ENCODE measurements at regions not wholly inside any gene's neighbourhood (a gene's known extent, or its start where the extent isn't known, plus 50 kb on each side); places are given as distances from the start of the nearest gene placed in this dataset.

- no peaks in the 10 kb centered on the region for H3K4me1 ChIP-seq (ENCODE audit: control insufficient read depth in 2 of 2, insufficient read depth in 2 of 2, low read length in 2 of 2)
- no peaks in the 10 kb centered on the region for H3K36me3 ChIP-seq (ENCODE audit: control insufficient read depth in 2 of 2, insufficient read depth in 2 of 2, low read length in 2 of 2)
- H3K27ac ChIP-seq (ENCODE audit: low read depth in 2 of 2, low read length in 2 of 2), result no peak overlapping the region
Measured at GRCh38 chr4:55749666-55750065, 69.9 kb upstream of the EXOC1L start.

GRCh38 chr4:55752810-55753209 lies 66.8 kb upstream of the EXOC1L start:
- Histone ChIP-seq H3K9ac (ENCODE audit: low read depth in 1 of 2, low read length in 2 of 2) (no peak overlapping the region), H3K4me1 (ENCODE audit: control insufficient read depth in 2 of 2, insufficient read depth in 2 of 2, low read length in 2 of 2) (peaks cover 0 to 6% of the 10 kb centered on the region in 2 donors)

More at GRCh38 chr4:55749666-55750065, 69.9 kb upstream of the EXOC1L start:
- Histone ChIP-seq H3K27me3 (ENCODE audit: control insufficient read depth in 2 of 2, insufficient read depth in 2 of 2, low read length in 2 of 2) (no peaks in the 10 kb centered on the region), H3K9me3 (ENCODE audit: control insufficient read depth in 2 of 2, low read length in 2 of 2) (no peaks in the 10 kb centered on the region), H3K4me3 (ENCODE audit: low read length in 2 of 2) (no peak overlapping the region), H3K9ac (ENCODE audit: low read depth in 1 of 2, low read length in 2 of 2) (no peak overlapping the region)

GRCh38 chr4:55753856-55754255 lies 65.7 kb upstream of the EXOC1L start:
- Histone ChIP-seq H3K9me3 (ENCODE audit: control insufficient read depth in 2 of 2, low read length in 2 of 2) (no peaks in the 10 kb centered on the region), H3K27ac (ENCODE audit: low read depth in 2 of 2, low read length in 2 of 2) (no peak overlapping the region), H3K4me1 (ENCODE audit: control insufficient read depth in 2 of 2, insufficient read depth in 2 of 2, low read length in 2 of 2) (peaks cover 9% of the 10 kb centered on the region in 2 donors), H3K4me3 (ENCODE audit: low read length in 2 of 2) (no peak overlapping the region), H3K9ac (ENCODE audit: low read depth in 1 of 2, low read length in 2 of 2) (no peak overlapping the region), H3K27me3 (ENCODE audit: control insufficient read depth in 2 of 2, insufficient read depth in 2 of 2, low read length in 2 of 2) (no peaks in the 10 kb centered on the region), H3K36me3 (ENCODE audit: control insufficient read depth in 2 of 2, insufficient read depth in 2 of 2, low read length in 2 of 2) (no peaks in the 10 kb centered on the region)

More at GRCh38 chr4:55752810-55753209, 66.8 kb upstream of the EXOC1L start:
- Histone ChIP-seq H3K27me3 (ENCODE audit: control insufficient read depth in 2 of 2, insufficient read depth in 2 of 2, low read length in 2 of 2) (no peaks in the 10 kb centered on the region), H3K9me3 (ENCODE audit: control insufficient read depth in 2 of 2, low read length in 2 of 2) (no peaks in the 10 kb centered on the region), H3K4me3 (ENCODE audit: low read length in 2 of 2) (no peak overlapping the region), H3K27ac (ENCODE audit: low read depth in 2 of 2, low read length in 2 of 2) (no peak overlapping the region), H3K36me3 (ENCODE audit: control insufficient read depth in 2 of 2, insufficient read depth in 2 of 2, low read length in 2 of 2) (no peaks in the 10 kb centered on the region)

- Histone ChIP-seq H3K4me1 (ENCODE audit: control insufficient read depth in 2 of 2, insufficient read depth in 2 of 2, low read length in 2 of 2) (peaks cover 9 to 13% of the 10 kb centered on the region in 2 donors), H3K36me3 (ENCODE audit: control insufficient read depth in 2 of 2, insufficient read depth in 2 of 2, low read length in 2 of 2) (no peaks in the 10 kb centered on the region), H3K4me3 (ENCODE audit: low read length in 2 of 2) (no peak overlapping the region), H3K9ac (ENCODE audit: low read depth in 1 of 2, low read length in 2 of 2) (no peak overlapping the region), H3K27ac (ENCODE audit: low read depth in 2 of 2, low read length in 2 of 2) (no peak overlapping the region), H3K27me3 (ENCODE audit: control insufficient read depth in 2 of 2, insufficient read depth in 2 of 2, low read length in 2 of 2) (no peaks in the 10 kb centered on the region), H3K9me3 (ENCODE audit: control insufficient read depth in 2 of 2, low read length in 2 of 2) (no peaks in the 10 kb centered on the region)
Measured at GRCh38 chr4:55754754-55755350, 64.7 kb upstream of the EXOC1L start.

GRCh38 chr4:55756208-55756607 lies 63.4 kb upstream of the EXOC1L start:
- Histone ChIP-seq H3K36me3 (ENCODE audit: control insufficient read depth in 2 of 2, insufficient read depth in 2 of 2, low read length in 2 of 2) (no peaks in the 10 kb centered on the region), H3K9me3 (ENCODE audit: control insufficient read depth in 2 of 2, low read length in 2 of 2) (no peaks in the 10 kb centered on the region), H3K9ac (ENCODE audit: low read depth in 1 of 2, low read length in 2 of 2) (no peak overlapping the region), H3K4me3 (ENCODE audit: low read length in 2 of 2) (no peak overlapping the region), H3K27ac (ENCODE audit: low read depth in 2 of 2, low read length in 2 of 2) (no peak overlapping the region), H3K27me3 (ENCODE audit: control insufficient read depth in 2 of 2, insufficient read depth in 2 of 2, low read length in 2 of 2) (no peaks in the 10 kb centered on the region), H3K4me1 (ENCODE audit: control insufficient read depth in 2 of 2, insufficient read depth in 2 of 2, low read length in 2 of 2) (peaks cover 9 to 13% of the 10 kb centered on the region in 2 donors)

GRCh38 chr4:55757356-55757952 lies 62.1 kb upstream of the EXOC1L start:
- H3K9me3 ChIP-seq (ENCODE audit: control insufficient read depth in 2 of 2, low read length in 2 of 2), result no peaks in the 10 kb centered on the region
- H3K4me3 ChIP-seq (ENCODE audit: low read length in 2 of 2), result peak overlapping the region in 1 of 2 donors; percentile 16
- peak overlapping the region; percentile 68 to 80 for H3K27ac ChIP-seq (ENCODE audit: low read depth in 2 of 2, low read length in 2 of 2)
- H3K4me1 ChIP-seq (ENCODE audit: control insufficient read depth in 2 of 2, insufficient read depth in 2 of 2, low read length in 2 of 2), result peaks cover 9 to 13% of the 10 kb centered on the region in 2 donors
- no peaks in the 10 kb centered on the region for H3K36me3 ChIP-seq (ENCODE audit: control insufficient read depth in 2 of 2, insufficient read depth in 2 of 2, low read length in 2 of 2)
- H3K27me3 ChIP-seq (ENCODE audit: control insufficient read depth in 2 of 2, insufficient read depth in 2 of 2, low read length in 2 of 2), result no peaks in the 10 kb centered on the region
- H3K9ac ChIP-seq (ENCODE audit: low read depth in 1 of 2, low read length in 2 of 2), result no peak overlapping the region

- peak overlapping the region in 1 of 2 donors; percentile 35 for H3K9ac ChIP-seq (ENCODE audit: low read depth in 1 of 2, low read length in 2 of 2)
- peak overlapping the region in 1 of 2 donors; percentile 16 for H3K4me3 ChIP-seq (ENCODE audit: low read length in 2 of 2)
- H3K27ac ChIP-seq (ENCODE audit: low read depth in 2 of 2, low read length in 2 of 2), result peak overlapping the region; percentile 68 to 80
- no peaks in the 10 kb centered on the region for H3K27me3 ChIP-seq (ENCODE audit: control insufficient read depth in 2 of 2, insufficient read depth in 2 of 2, low read length in 2 of 2)
- H3K9me3 ChIP-seq (ENCODE audit: control insufficient read depth in 2 of 2, low read length in 2 of 2), result no peaks in the 10 kb centered on the region
- no peaks in the 10 kb centered on the region for H3K36me3 ChIP-seq (ENCODE audit: control insufficient read depth in 2 of 2, insufficient read depth in 2 of 2, low read length in 2 of 2)
- peaks cover 9 to 13% of the 10 kb centered on the region in 2 donors for H3K4me1 ChIP-seq (ENCODE audit: control insufficient read depth in 2 of 2, insufficient read depth in 2 of 2, low read length in 2 of 2)
Measured at GRCh38 chr4:55758066-55758465, 61.5 kb upstream of the EXOC1L start.

- Histone ChIP-seq H3K4me3 (ENCODE audit: low read length in 2 of 2) (no peak overlapping the region), H3K9me3 (ENCODE audit: control insufficient read depth in 2 of 2, low read length in 2 of 2) (no peaks in the 10 kb centered on the region), H3K27ac (ENCODE audit: low read depth in 2 of 2, low read length in 2 of 2) (peak overlapping the region; percentile 68 to 80), H3K4me1 (ENCODE audit: control insufficient read depth in 2 of 2, insufficient read depth in 2 of 2, low read length in 2 of 2) (peaks cover 9 to 13% of the 10 kb centered on the region in 2 donors), H3K36me3 (ENCODE audit: control insufficient read depth in 2 of 2, insufficient read depth in 2 of 2, low read length in 2 of 2) (no peaks in the 10 kb centered on the region), H3K9ac (ENCODE audit: low read depth in 1 of 2, low read length in 2 of 2) (no peak overlapping the region), H3K27me3 (ENCODE audit: control insufficient read depth in 2 of 2, insufficient read depth in 2 of 2, low read length in 2 of 2) (no peaks in the 10 kb centered on the region)
Measured at GRCh38 chr4:55758570-55758969, 61.0 kb upstream of the EXOC1L start.

- Histone ChIP-seq H3K9ac (ENCODE audit: low read depth in 1 of 2, low read length in 2 of 2) (no peak overlapping the region), H3K36me3 (ENCODE audit: control insufficient read depth in 2 of 2, insufficient read depth in 2 of 2, low read length in 2 of 2) (no peaks in the 10 kb centered on the region), H3K4me1 (ENCODE audit: control insufficient read depth in 2 of 2, insufficient read depth in 2 of 2, low read length in 2 of 2) (peaks cover 7 to 9% of the 10 kb centered on the region in 2 donors), H3K27ac (ENCODE audit: low read depth in 2 of 2, low read length in 2 of 2) (no peak overlapping the region), H3K4me3 (ENCODE audit: low read length in 2 of 2) (no peak overlapping the region), H3K27me3 (ENCODE audit: control insufficient read depth in 2 of 2, insufficient read depth in 2 of 2, low read length in 2 of 2) (no peaks in the 10 kb centered on the region), H3K9me3 (ENCODE audit: control insufficient read depth in 2 of 2, low read length in 2 of 2) (no peaks in the 10 kb centered on the region)
Measured at GRCh38 chr4:55762819-55763218, 56.8 kb upstream of the EXOC1L start.

- Histone ChIP-seq H3K9me3 (ENCODE audit: control insufficient read depth in 2 of 2, low read length in 2 of 2) (no peaks in the 10 kb centered on the region), H3K4me1 (ENCODE audit: control insufficient read depth in 2 of 2, insufficient read depth in 2 of 2, low read length in 2 of 2) (peaks cover 0 to 3% of the 10 kb centered on the region in 2 donors), H3K27me3 (ENCODE audit: control insufficient read depth in 2 of 2, insufficient read depth in 2 of 2, low read length in 2 of 2) (no peaks in the 10 kb centered on the region), H3K9ac (ENCODE audit: low read depth in 1 of 2, low read length in 2 of 2) (no peak overlapping the region), H3K36me3 (ENCODE audit: control insufficient read depth in 2 of 2, insufficient read depth in 2 of 2, low read length in 2 of 2) (no peaks in the 10 kb centered on the region), H3K27ac (ENCODE audit: low read depth in 2 of 2, low read length in 2 of 2) (no peak overlapping the region), H3K4me3 (ENCODE audit: low read length in 2 of 2) (no peak overlapping the region)
Measured at GRCh38 chr4:55763996-55764395, 55.6 kb upstream of the EXOC1L start.
